ENCODE measurements at regions not wholly inside any gene's neighbourhood (a gene's known extent, or its start where the extent isn't known, plus 50 kb on each side); places are given as distances from the start of the nearest gene placed in this dataset.

GRCh38 chr21:24395320-24395923, 1211.9 kb downstream of the MRPL39 start:
- no peaks in the 10 kb centered on the region for H3K36me3 ChIP-seq (ENCODE audit: insufficient read depth, low read length)
- TF ChIP-seq CTCF (IDR thresholded peaks at IDR 0.05; ENCODE audit: poor library complexity, severe bottlenecking): no peak
- no peak for TF ChIP-seq TAF1 (IDR thresholded peaks at IDR 0.05; ENCODE audit: low read depth)
- no peak for TF ChIP-seq REST (IDR thresholded peaks at IDR 0.05; ENCODE audit: borderline replicate concordance)
- TF ChIP-seq EP300 (conservative IDR thresholded peaks at IDR 0.05; ENCODE audit: poor library complexity, severe bottlenecking): no peak
- no peak for TF ChIP-seq MXI1 (conservative IDR thresholded peaks at IDR 0.05; ENCODE audit: poor library complexity, severe bottlenecking)
- no peak for TF ChIP-seq RAD21 (conservative IDR thresholded peaks at IDR 0.05)
- no peak overlapping the region for H3K27ac ChIP-seq (ENCODE audit: low read length)
- no peaks in the 10 kb centered on the region for H3K27me3 ChIP-seq (ENCODE audit: insufficient read depth, low read depth, low read length)
- H4K20me1 ChIP-seq (ENCODE audit: insufficient read depth): no peaks in the 10 kb centered on the region
- no peak overlapping the region for H3K4me3 ChIP-seq (ENCODE audit: low read length)
- H3K79me2 ChIP-seq (replicated peaks; ENCODE audit: insufficient read depth, low read length): no peaks in the 10 kb centered on the region
- no peaks in the 10 kb centered on the region for H3K9me2 ChIP-seq (ENCODE audit: insufficient read depth, low read length)
- H3K4me2 ChIP-seq (ENCODE audit: low read length): no peak overlapping the region
- H3K9me3 ChIP-seq (ENCODE audit: low read length): no peaks in the 10 kb centered on the region
- H3F3A ChIP-seq (ENCODE audit: insufficient read depth, low read length, poor library complexity, severe bottlenecking): no peaks in the 10 kb centered on the region
- no peak overlapping the region for H3K9ac ChIP-seq (ENCODE audit: low read length)
- no peak overlapping the region for H2AFZ ChIP-seq (ENCODE audit: low read depth, low read length)

- H3K9me2 ChIP-seq (ENCODE audit: insufficient read depth, low read length): no peaks in the 10 kb centered on the region
- no peaks in the 10 kb centered on the region for H4K20me1 ChIP-seq (ENCODE audit: insufficient read depth)
- no peak overlapping the region for H3K4me2 ChIP-seq (ENCODE audit: low read length)
- H3K36me3 ChIP-seq (ENCODE audit: insufficient read depth, low read length): no peaks in the 10 kb centered on the region
- no peaks in the 10 kb centered on the region for H3K27me3 ChIP-seq (ENCODE audit: insufficient read depth, low read depth, low read length)
- no peaks in the 10 kb centered on the region for H3K79me2 ChIP-seq (replicated peaks; ENCODE audit: insufficient read depth, low read length)
- H2AFZ ChIP-seq (ENCODE audit: low read depth, low read length): no peak overlapping the region
- H3K9ac ChIP-seq (ENCODE audit: low read length): no peak overlapping the region
- no peaks in the 10 kb centered on the region for H3F3A ChIP-seq (ENCODE audit: insufficient read depth, low read length, poor library complexity, severe bottlenecking)
- no peaks in the 10 kb centered on the region for H3K9me3 ChIP-seq (ENCODE audit: low read length)
- no peak for TF ChIP-seq EZH2 (IDR thresholded peaks at IDR 0.05; ENCODE audit: borderline replicate concordance, insufficient read depth, low read length, poor library complexity, severe bottlenecking)
- no peak for TF ChIP-seq MXI1 (conservative IDR thresholded peaks at IDR 0.05; ENCODE audit: poor library complexity, severe bottlenecking)
- TF ChIP-seq TAF1 (IDR thresholded peaks at IDR 0.05; ENCODE audit: low read depth): no peak
- TF ChIP-seq POLR2AphosphoS5 (IDR thresholded peaks at IDR 0.05): no peak
- TF ChIP-seq REST (IDR thresholded peaks at IDR 0.05; ENCODE audit: borderline replicate concordance): no peak
- no peak for TF ChIP-seq RAD21 (conservative IDR thresholded peaks at IDR 0.05)
- no peak for TF ChIP-seq EP300 (conservative IDR thresholded peaks at IDR 0.05; ENCODE audit: poor library complexity, severe bottlenecking)
- no peak for TF ChIP-seq SMC3 (conservative IDR thresholded peaks at IDR 0.05; ENCODE audit: poor library complexity)
- no peak for TF ChIP-seq CTCF (IDR thresholded peaks at IDR 0.05; ENCODE audit: poor library complexity, severe bottlenecking)
- H3K27ac ChIP-seq (ENCODE audit: low read length): no peak overlapping the region
- no peak overlapping the region for H3K4me3 ChIP-seq (ENCODE audit: low read length)
Observed at GRCh38 chr21:24375201-24375600, 1232.1 kb downstream of the MRPL39 start.

All from neural cell (in vitro differentiated cells).